ENCODE measurements at regions not wholly inside any gene's neighbourhood (a gene's known extent, or its start where the extent isn't known, plus 50 kb on each side); places are given as distances from the start of the nearest gene placed in this dataset.

DNA sequence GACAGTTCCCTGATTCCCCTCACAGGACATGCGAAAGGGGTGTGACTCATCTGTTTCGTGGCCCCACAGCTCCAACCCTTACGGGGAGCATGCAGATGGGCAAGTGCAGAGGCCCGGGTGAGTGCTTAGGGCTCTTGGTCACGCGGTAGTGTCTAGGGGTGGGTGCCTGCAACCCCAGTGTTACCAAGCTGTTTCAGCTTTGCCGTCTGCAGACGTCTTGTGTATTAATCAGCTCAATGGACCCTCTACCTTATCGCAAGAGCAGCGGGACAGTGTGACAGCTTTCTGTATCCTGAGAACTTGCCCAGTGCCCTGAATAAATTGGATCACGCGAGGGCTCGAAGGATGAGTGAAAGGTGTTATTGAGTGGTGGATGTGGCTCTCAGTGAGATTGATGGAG lies 816.4 kb upstream of the ANO3 start:
- no peak overlapping the region for H3K9ac ChIP-seq
- H3K36me3 ChIP-seq (ENCODE audit: control insufficient read depth, insufficient read depth, low read length): no peaks in the 10 kb centered on the region
- H3K4me1 ChIP-seq: no peaks in the 10 kb centered on the region
- no peaks in the 10 kb centered on the region for H3K9me3 ChIP-seq (ENCODE audit: control insufficient read depth, low read length)
- no peak overlapping the region for H3K4me3 ChIP-seq (ENCODE audit: low read depth, low read length)
- no peak overlapping the region for H2AFZ ChIP-seq
- H3K27me3 ChIP-seq (ENCODE audit: control insufficient read depth, insufficient read depth, low read length): no peaks in the 10 kb centered on the region
- no peaks in the 10 kb centered on the region for H3K79me2 ChIP-seq
- TF ChIP-seq, protein P1, sequence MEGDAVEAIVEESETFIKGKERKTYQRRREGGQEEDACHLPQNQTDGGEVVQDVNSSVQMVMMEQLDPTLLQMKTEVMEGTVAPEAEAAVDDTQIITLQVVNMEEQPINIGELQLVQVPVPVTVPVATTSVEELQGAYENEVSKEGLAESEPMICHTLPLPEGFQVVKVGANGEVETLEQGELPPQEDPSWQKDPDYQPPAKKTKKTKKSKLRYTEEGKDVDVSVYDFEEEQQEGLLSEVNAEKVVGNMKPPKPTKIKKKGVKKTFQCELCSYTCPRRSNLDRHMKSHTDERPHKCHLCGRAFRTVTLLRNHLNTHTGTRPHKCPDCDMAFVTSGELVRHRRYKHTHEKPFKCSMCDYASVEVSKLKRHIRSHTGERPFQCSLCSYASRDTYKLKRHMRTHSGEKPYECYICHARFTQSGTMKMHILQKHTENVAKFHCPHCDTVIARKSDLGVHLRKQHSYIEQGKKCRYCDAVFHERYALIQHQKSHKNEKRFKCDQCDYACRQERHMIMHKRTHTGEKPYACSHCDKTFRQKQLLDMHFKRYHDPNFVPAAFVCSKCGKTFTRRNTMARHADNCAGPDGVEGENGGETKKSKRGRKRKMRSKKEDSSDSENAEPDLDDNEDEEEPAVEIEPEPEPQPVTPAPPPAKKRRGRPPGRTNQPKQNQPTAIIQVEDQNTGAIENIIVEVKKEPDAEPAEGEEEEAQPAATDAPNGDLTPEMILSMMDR (IDR thresholded peaks at IDR 0.05): no peak
- no peak overlapping the region for H3K4me2 ChIP-seq (ENCODE audit: low read length)
- H3K27ac ChIP-seq: no peak overlapping the region

DNA sequence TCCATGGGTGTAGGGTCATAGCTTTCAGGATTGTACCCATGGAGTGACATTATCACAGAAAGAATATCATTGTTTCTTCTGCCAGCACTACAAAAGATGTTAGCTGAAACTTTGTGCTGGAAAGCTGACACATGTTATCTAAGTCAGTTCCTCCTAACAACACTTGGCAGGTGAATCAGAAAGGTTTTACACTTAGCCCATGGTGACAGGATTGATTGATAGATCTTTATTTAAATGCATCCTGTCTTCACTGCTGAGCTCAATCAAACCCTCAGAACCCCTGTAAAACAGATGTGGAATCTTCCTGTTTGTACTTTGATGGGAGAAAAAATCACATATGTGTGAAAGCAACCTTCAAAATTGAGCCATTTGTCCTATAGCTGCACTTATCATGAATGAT lies 811.5 kb upstream of the ANO3 start:
- no peak overlapping the region for H2AFZ ChIP-seq
- no peaks in the 10 kb centered on the region for H3K4me1 ChIP-seq
- TF ChIP-seq, protein P1 (IDR thresholded peaks at IDR 0.05): no peak
- no peak overlapping the region for H3K4me3 ChIP-seq (ENCODE audit: low read depth, low read length)
- H3K9me3 ChIP-seq (ENCODE audit: control insufficient read depth, low read length): no peaks in the 10 kb centered on the region
- no peak overlapping the region for H3K4me2 ChIP-seq (ENCODE audit: low read length)
- H3K9ac ChIP-seq: no peak overlapping the region
- H3K79me2 ChIP-seq: no peaks in the 10 kb centered on the region
- H3K36me3 ChIP-seq (ENCODE audit: control insufficient read depth, insufficient read depth, low read length): no peaks in the 10 kb centered on the region
- no peaks in the 10 kb centered on the region for H3K27me3 ChIP-seq (ENCODE audit: control insufficient read depth, insufficient read depth, low read length)
- H3K27ac ChIP-seq: no peak overlapping the region

DNA sequence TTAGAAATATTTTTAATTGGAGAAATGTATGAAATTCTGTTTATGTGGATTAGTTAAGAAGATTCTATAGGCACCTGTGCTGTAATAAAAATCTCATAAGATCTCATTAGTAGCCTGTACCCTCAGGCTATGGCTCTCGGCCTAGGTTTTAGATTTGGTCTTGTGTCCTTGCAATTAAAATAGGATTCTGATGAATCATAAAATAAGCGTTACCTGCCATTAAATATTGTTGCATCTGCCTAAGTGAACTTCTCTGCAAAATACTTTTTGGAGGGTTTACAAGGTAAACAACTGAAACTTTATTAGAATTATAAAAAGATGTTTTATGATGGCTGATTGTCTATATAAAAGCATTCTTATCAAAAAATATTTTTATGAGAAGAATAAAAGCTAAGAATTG lies 804.1 kb upstream of the ANO3 start:
- TF ChIP-seq, protein P1 (IDR thresholded peaks at IDR 0.05): no peak
- Histone ChIP-seq H3K36me3 (ENCODE audit: control insufficient read depth, insufficient read depth, low read length) (no peaks in the 10 kb centered on the region), H3K4me1 (no peaks in the 10 kb centered on the region), H3K4me3 (ENCODE audit: low read depth, low read length) (no peak overlapping the region), H3K4me2 (ENCODE audit: low read length) (no peak overlapping the region), H3K9me3 (ENCODE audit: control insufficient read depth, low read length) (no peaks in the 10 kb centered on the region), H3K9ac (no peak overlapping the region), H2AFZ (no peak overlapping the region), H3K27ac (no peak overlapping the region), H3K27me3 (ENCODE audit: control insufficient read depth, insufficient read depth, low read length) (no peaks in the 10 kb centered on the region), H3K79me2 (no peaks in the 10 kb centered on the region)

DNA sequence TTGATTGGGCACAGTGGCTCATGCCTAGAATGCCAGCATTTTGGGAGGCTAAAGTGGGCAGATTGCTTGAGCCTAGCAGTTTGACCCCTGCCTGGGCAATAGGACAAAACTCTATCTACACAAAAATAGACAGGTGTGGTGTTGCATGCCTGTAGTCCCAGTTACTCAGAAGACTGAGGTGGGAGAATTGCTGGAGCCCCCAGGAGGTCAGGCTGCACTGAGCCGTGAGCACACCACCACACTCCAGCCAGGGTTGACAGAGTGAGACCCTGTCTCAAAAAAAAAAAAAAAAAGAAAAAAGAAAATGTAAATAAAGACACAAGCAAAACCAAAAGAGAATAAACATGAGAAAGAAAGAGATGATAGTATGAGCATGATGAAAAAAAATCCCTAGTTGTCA lies 802.4 kb upstream of the ANO3 start:
- Histone ChIP-seq H3K9me3 (ENCODE audit: control insufficient read depth, low read length) (no peaks in the 10 kb centered on the region), H3K4me1 (no peaks in the 10 kb centered on the region), H3K36me3 (ENCODE audit: control insufficient read depth, insufficient read depth, low read length) (no peaks in the 10 kb centered on the region), H3K27me3 (ENCODE audit: control insufficient read depth, insufficient read depth, low read length) (no peaks in the 10 kb centered on the region), H2AFZ (no peak overlapping the region), H3K4me2 (ENCODE audit: low read length) (no peak overlapping the region), H3K27ac (no peak overlapping the region), H3K4me3 (ENCODE audit: low read depth, low read length) (no peak overlapping the region), H3K79me2 (no peaks in the 10 kb centered on the region), H3K9ac (no peak overlapping the region)
- TF ChIP-seq, protein P1 (IDR thresholded peaks at IDR 0.05): no peak

DNA sequence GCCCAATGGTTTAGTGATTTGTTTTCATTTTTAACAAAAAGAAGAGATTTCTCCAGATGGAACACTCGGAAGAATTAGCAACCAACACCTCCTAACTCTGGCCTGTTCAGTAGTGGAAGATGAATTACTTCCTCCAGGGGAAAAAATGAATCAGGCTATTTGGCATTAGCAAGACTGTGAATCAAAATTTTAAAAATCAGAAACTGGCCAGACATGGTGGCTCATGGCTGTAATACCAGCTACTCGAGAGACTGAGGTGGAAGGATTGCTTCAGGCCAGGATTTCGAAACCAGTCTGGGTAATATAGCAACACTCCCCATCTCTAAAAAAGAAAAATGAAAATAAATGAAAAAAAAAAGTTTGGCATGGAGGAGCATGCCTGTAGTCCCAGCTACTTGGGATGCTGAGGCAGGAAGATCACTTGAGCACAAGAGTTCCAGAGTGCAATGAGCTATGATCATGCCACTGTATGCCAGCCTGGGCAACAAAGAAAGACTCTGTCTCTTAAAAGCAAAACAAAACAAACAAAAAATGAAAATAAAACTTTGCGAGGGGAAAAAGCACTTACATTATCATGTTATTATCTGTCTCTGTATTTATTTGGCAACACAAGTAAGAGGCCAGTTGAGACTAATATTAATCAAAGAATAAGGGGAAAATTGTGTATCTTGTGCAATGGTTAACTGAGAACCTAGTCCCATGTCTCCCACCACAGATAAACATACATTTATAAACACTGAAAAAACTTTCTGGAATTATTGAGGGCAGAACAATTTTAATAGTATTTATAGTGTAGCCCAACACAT lies 796.3 kb upstream of the ANO3 start:
- H3K79me2 ChIP-seq: no peaks in the 10 kb centered on the region
- no peak overlapping the region for H3K9ac ChIP-seq
- H3K4me3 ChIP-seq (ENCODE audit: low read depth, low read length): no peak overlapping the region
- no peaks in the 10 kb centered on the region for H3K4me1 ChIP-seq
- H3K36me3 ChIP-seq (ENCODE audit: control insufficient read depth, insufficient read depth, low read length): no peaks in the 10 kb centered on the region
- H2AFZ ChIP-seq: no peak overlapping the region
- no peaks in the 10 kb centered on the region for H3K9me3 ChIP-seq (ENCODE audit: control insufficient read depth, low read length)
- no peaks in the 10 kb centered on the region for H3K27me3 ChIP-seq (ENCODE audit: control insufficient read depth, insufficient read depth, low read length)
- no peak overlapping the region for H3K27ac ChIP-seq
- no peak overlapping the region for H3K4me2 ChIP-seq (ENCODE audit: low read length)
- TF ChIP-seq, protein P1 (IDR thresholded peaks at IDR 0.05): no peak
